IMR-90 (cell line): ENCODE measurements at regions not wholly inside any gene's neighbourhood (a gene's known extent, or its start where the extent isn't known, plus 50 kb on each side); places are given as distances from the start of the nearest gene placed in this dataset.

ENCODE experiments used
- ATAC-seq: fragments of 200-7000 bp; cut with Tn5 transposase; 2 replicates; pipeline ENCODE4 v1.9.1; 2020; ENCODE audit warnings: low read depth, mild to moderate bottlenecking, moderate library complexity
- BruUV-seq: library from RNA; stranded (reverse); fragments of 400-500 nt; replicated peaks from 2 replicates; lab custom pipeline; 2021; lab: Mats Ljungman, UMichigan
- CTCF ChIA-PET: fragments of 300-600 bp; formaldehyde crosslinking; extraction: SDS; loops from one replicate; lab custom pipeline; 2021; ENCODE audit warnings: antibody characterized with exemption; lab: Yijun Ruan, JAX
- POLR2A ChIA-PET: fragments of 300-600 bp; sonication (Branson Sonifier 250); formaldehyde crosslinking; loops from one replicate; lab custom pipeline; 2022; ENCODE audit warnings: antibody characterized with exemption; ENCODE audit not compliant: unreplicated experiment; lab: Charles Lee
- DNase-seq: peaks from one replicate; pipeline ENCODE4 v3.0.0; 2013
- H2AFZ ChIP-seq: replicated peaks from 2 replicates; pipeline ENCODE3; 2013; ENCODE audit warnings: low read length, mild to moderate bottlenecking; ENCODE audit not compliant: poor library complexity
- H2AK5ac ChIP-seq: 2 replicates; pipeline ENCODE4 v1.6.1; 2013; ENCODE audit warnings: low read depth, low read length, inconsistent platforms
- H2AK9ac ChIP-seq: replicated peaks from 2 replicates; pipeline ENCODE3; 2013; ENCODE audit warnings: mild to moderate bottlenecking, low read depth, low read length, moderate library complexity; ENCODE audit not compliant: poor library complexity
- H2BK120ac ChIP-seq: 2 replicates; pipeline ENCODE4 v1.6.1; 2013; ENCODE audit warnings: low read depth, low read length, inconsistent platforms
- H2BK15ac ChIP-seq: 3 replicates; pipeline ENCODE4 v1.6.1; 2013; ENCODE audit warnings: low read depth, low read length, inconsistent platforms
- H2BK20ac ChIP-seq: 2 replicates; pipeline ENCODE4 v1.6.1; 2013; ENCODE audit warnings: low read depth, mild to moderate bottlenecking, inconsistent platforms, low read length, moderate library complexity
- H2BK5ac ChIP-seq: 2 replicates; pipeline ENCODE4 v1.6.1; 2013; ENCODE audit warnings: mild to moderate bottlenecking, low read depth, low read length, inconsistent platforms; ENCODE audit not compliant: poor library complexity, severe bottlenecking
- H3K14ac ChIP-seq: replicated peaks from 2 replicates; pipeline ENCODE4 v1.6.1; 2013; ENCODE audit warnings: low read depth, low read length, inconsistent platforms
- H3K18ac ChIP-seq: 2 replicates; pipeline ENCODE4 v1.6.1; 2013; ENCODE audit warnings: low read depth, low read length, control low read depth
- H3K23ac ChIP-seq: 2 replicates; pipeline ENCODE4 v1.6.1; 2013; ENCODE audit warnings: low read depth, low read length, inconsistent platforms
- H3K27ac ChIP-seq: 2 replicates; pipeline ENCODE4 v1.5.1; 2013; ENCODE audit warnings: mild to moderate bottlenecking, control low read depth, low read length; ENCODE audit not compliant: insufficient read depth
- H3K27me3 ChIP-seq: 2 replicates; pipeline ENCODE4 v1.6.1; 2013; ENCODE audit warnings: low read length; ENCODE audit not compliant: control insufficient read depth, insufficient read depth
- H3K36me3 ChIP-seq: 2 replicates; pipeline ENCODE4 v1.6.1; 2013; ENCODE audit warnings: low read length, mixed read lengths; ENCODE audit not compliant: control insufficient read depth, insufficient read depth
- H3K4ac ChIP-seq: 2 replicates; pipeline ENCODE4 v1.6.1; 2013; ENCODE audit warnings: low read depth, low read length, inconsistent platforms
- H3K4me1 ChIP-seq: 2 replicates; pipeline ENCODE4 v1.6.1; 2013; ENCODE audit warnings: low read length, mixed read lengths; ENCODE audit not compliant: control insufficient read depth, insufficient read depth
- H3K4me2 ChIP-seq: 2 replicates; pipeline ENCODE4 v1.6.1; 2013; ENCODE audit warnings: low read depth, mild to moderate bottlenecking, control low read depth, low read length, moderate library complexity
- H3K4me3 ChIP-seq: 2 replicates; pipeline ENCODE4 v1.5.1; 2013; ENCODE audit warnings: low read depth, mild to moderate bottlenecking, control low read depth, low read length, moderate library complexity; ENCODE audit not compliant: insufficient read depth
- H3K56ac ChIP-seq: 2 replicates; pipeline ENCODE4 v1.6.1; 2013; ENCODE audit warnings: low read length, inconsistent platforms; ENCODE audit not compliant: insufficient read depth; ENCODE audit errors: extremely low read depth
- H3K79me1 ChIP-seq, 2 experiments: 2 replicates each; pipeline ENCODE4 v1.6.1; 2013; ENCODE audit warnings: low read length in 2 of 2, inconsistent platforms in 1 of 2, low read depth in 1 of 2
- H3K9ac ChIP-seq: 2 replicates; pipeline ENCODE4 v1.6.1; 2013; ENCODE audit warnings: low read depth, low read length, control low read depth
- H3K9me1 ChIP-seq: 2 replicates; pipeline ENCODE4 v1.6.1; 2013; ENCODE audit warnings: low read length, inconsistent platforms; ENCODE audit not compliant: insufficient read depth
- H3K9me3 ChIP-seq: 2 replicates; pipeline ENCODE4 v1.6.1; 2013; ENCODE audit warnings: low read length; ENCODE audit not compliant: control insufficient read depth, insufficient read depth
- H4K20me1 ChIP-seq: 2 replicates; pipeline ENCODE4 v1.6.1; 2013; ENCODE audit warnings: low read length, inconsistent platforms; ENCODE audit not compliant: insufficient read depth
- H4K5ac ChIP-seq: 2 replicates; pipeline ENCODE4 v1.6.1; 2013; ENCODE audit warnings: mild to moderate bottlenecking, low read depth, low read length, control low read depth
- H4K8ac ChIP-seq, 2 experiments: 2 replicates each; pipeline ENCODE4 v1.6.1; 2013; ENCODE audit warnings: low read depth in 2 of 2, low read length in 2 of 2, control low read depth in 1 of 2, inconsistent platforms in 1 of 2
- H4K91ac ChIP-seq: 2 replicates; pipeline ENCODE4 v1.6.1; 2013; ENCODE audit warnings: low read depth, low read length, inconsistent platforms; ENCODE audit not compliant: insufficient read depth
- BHLHE40 ChIP-seq: fragments of 150-350 bp; IDR thresholded peaks from 2 replicates; pipeline ENCODE4 v1.6.1; 2016; ENCODE audit warnings: mild to moderate bottlenecking, low read depth, low read length
- CEBPB ChIP-seq: IDR thresholded peaks from 2 replicates; pipeline ENCODE4 v1.6.1; 2012; ENCODE audit warnings: low read depth, low read length, improper control_type of control experiment
- CHD1 ChIP-seq: IDR thresholded peaks from 2 replicates; pipeline ENCODE4 v1.6.1; 2012; ENCODE audit warnings: low read depth, low read length, improper control_type of control experiment
- CTCF ChIP-seq: conservative IDR thresholded peaks from 2 replicates; pipeline ENCODE4 v1.5.1; 2012; ENCODE audit warnings: mild to moderate bottlenecking, low read depth, low read length, improper control_type of control experiment
- ELK1 ChIP-seq: fragments of 150-350 bp; IDR thresholded peaks from 2 replicates; pipeline ENCODE4 v1.6.1; 2016; ENCODE audit warnings: low read depth, mild to moderate bottlenecking, low read length, moderate library complexity, borderline replicate concordance
- FOS ChIP-seq: fragments of 150-350 bp; IDR thresholded peaks from 2 replicates; pipeline ENCODE4 v1.6.1; 2016; ENCODE audit warnings: low read depth, low read length
- MAFK ChIP-seq: IDR thresholded peaks from 2 replicates; pipeline ENCODE4 v1.6.1; 2012; ENCODE audit warnings: low read depth, low read length, improper control_type of control experiment
- MAZ ChIP-seq: IDR thresholded peaks from 2 replicates; pipeline ENCODE4 v1.6.1; 2012; ENCODE audit warnings: low read depth, mild to moderate bottlenecking, low read length, improper control_type of control experiment, moderate library complexity, borderline replicate concordance
- MXI1 ChIP-seq: IDR thresholded peaks from 2 replicates; pipeline ENCODE4 v1.6.1; 2012; ENCODE audit warnings: low read depth, mild to moderate bottlenecking, low read length, moderate library complexity, borderline replicate concordance
- NFE2L2 ChIP-seq: fragments of 150-350 bp; IDR thresholded peaks from 2 replicates; pipeline ENCODE4 v1.6.1; 2016; ENCODE audit warnings: low read depth, mild to moderate bottlenecking, low read length
- POLR2A ChIP-seq: IDR thresholded peaks from 2 replicates; pipeline ENCODE4 v1.6.1; 2012; ENCODE audit warnings: mild to moderate bottlenecking, low read depth, low read length
- RAD21 ChIP-seq: IDR thresholded peaks from 2 replicates; pipeline ENCODE4 v1.6.1; 2012; ENCODE audit warnings: low read length, improper control_type of control experiment
- RCOR1 ChIP-seq: IDR thresholded peaks from 2 replicates; pipeline ENCODE4 v1.6.1; 2012; ENCODE audit warnings: mild to moderate bottlenecking, low read length, improper control_type of control experiment; ENCODE audit not compliant: insufficient replicate concordance
- SMC3 ChIP-seq: fragments of 150-350 bp; IDR thresholded peaks from 2 replicates; pipeline ENCODE4 v1.6.1; 2016; ENCODE audit warnings: low read depth, mild to moderate bottlenecking, antibody characterized with exemption, low read length, moderate library complexity
- USF2 ChIP-seq: fragments of 150-350 bp; IDR thresholded peaks from 2 replicates; pipeline ENCODE4 v1.6.1; 2017; ENCODE audit warnings: mild to moderate bottlenecking, antibody characterized with exemption, low read length, low read depth
- WGBS, 2 experiments: methylation state at CpG; one replicate each; pipeline versions ENCODE4 v1.1.5 to v1.1.7; 2013; ENCODE audit warnings: missing lambda C conversion rate in 2 of 2; ENCODE audit not compliant: insufficient read length in 1 of 2; ENCODE audit errors: extremely low coverage in 2 of 2; 5-methylcytosine and 5-hydroxymethylcytosine counted together
- dilution Hi-C: fragments of 300-500 bp; cut with HindIII; formaldehyde crosslinking; loops from one replicate; pipeline ENCODE4 v1.14.3; 2018; ENCODE audit warnings: low sequenced_read_pairs; ENCODE audit not compliant: unreplicated experiment
- in situ Hi-C: fragments of 300-500 bp; cut with MboI; formaldehyde crosslinking; loops from 3 replicates; pipeline ENCODE4 v1.14.3; 2019; ENCODE audit warnings: low sequenced_read_pairs, inconsistent platforms, mixed read lengths
- intact Hi-C: fragments of 100-400 bp; cut with micrococcal nuclease; formaldehyde crosslinking; loops from 2 replicates; pipeline ENCODE4 v1.10.0; 2022

GRCh38 chr12:81809113-81809777, 50.1 kb upstream of the PPFIA2 start:
- Histone ChIP-seq H3K27ac (no peak overlapping the region), H3K4ac (no peak overlapping the region), H3K36me3 (no peaks in the 10 kb centered on the region), H4K5ac (no peak overlapping the region), H3K9me1 (no peaks in the 10 kb centered on the region), H3K56ac (no peak overlapping the region), H3K23ac (no peak overlapping the region), H2AFZ (no peak overlapping the region), H3K18ac (no peak overlapping the region), H3K27me3 (no peaks in the 10 kb centered on the region), H2BK120ac (no peak overlapping the region), H2BK15ac (no peak overlapping the region), H4K91ac (no peak overlapping the region), H2BK20ac (no peak overlapping the region), H3K4me2 (no peak overlapping the region), H2BK5ac (no peak overlapping the region), H2AK5ac (no peak overlapping the region), H2AK9ac (no peak overlapping the region), H4K8ac (no peak overlapping the region), H3K4me1 (no peaks in the 10 kb centered on the region), H3K4me3 (no peak overlapping the region), H4K20me1 (no peaks in the 10 kb centered on the region), H3K79me1 (no peaks in the 10 kb centered on the region), H3K9me3 (peaks cover 16% of the 10 kb centered on the region), H3K9ac (no peak overlapping the region), H3K14ac (no peak overlapping the region)
- intact Hi-C loops (no loop called here), dilution Hi-C loops (no loop called here), in situ Hi-C loops (no loop called here)
- no CpG with 5 or more reads among the region's 4 CpGs for WGBS, 2 experiments
- ChIA-PET CTCF (no interaction called here), POLR2A (no interaction called here)
- TF ChIP-seq RCOR1 (no peak), CEBPB (no peak), RAD21 (no peak), USF2 (no peak), FOS (no peak), SMC3 (no peak), ELK1 (no peak), MAFK (no peak), MXI1 (no peak), CHD1 (no peak), CTCF (no peak), BHLHE40 (no peak), MAZ (no peak), POLR2A (no peak), NFE2L2 (no peak)
- no peak for ATAC-seq
- no TSS peak for BruUV-seq
- no peak for DNase-seq
